Mammary epithelial cell (primary cell): ENCODE measurements at regions not wholly inside any gene's neighbourhood (a gene's known extent, or its start where the extent isn't known, plus 50 kb on each side); places are given as distances from the start of the nearest gene placed in this dataset.

Experiments
- EZH2 ChIP-seq: IDR thresholded peaks from 2 replicates; pipeline ENCODE4 v1.6.1; 2012; ENCODE audit warnings: low read length, inconsistent platforms, borderline replicate concordance
- TF ChIP-seq, protein P1 (sequence below), 2 donors: IDR thresholded peaks in 1 of 2; conservative IDR thresholded peaks in 1 of 2; 2 replicates each; pipeline ENCODE4 v1.5.1; 2011 to 2012; ENCODE audit warnings: inconsistent platforms in 2 of 2, low read length in 2 of 2, mild to moderate bottlenecking in 2 of 2, control low read depth in 1 of 2, low read depth in 1 of 2; ENCODE audit not compliant: insufficient read depth in 1 of 2; ENCODE audit errors: extremely low read depth in 1 of 2

DNA sequence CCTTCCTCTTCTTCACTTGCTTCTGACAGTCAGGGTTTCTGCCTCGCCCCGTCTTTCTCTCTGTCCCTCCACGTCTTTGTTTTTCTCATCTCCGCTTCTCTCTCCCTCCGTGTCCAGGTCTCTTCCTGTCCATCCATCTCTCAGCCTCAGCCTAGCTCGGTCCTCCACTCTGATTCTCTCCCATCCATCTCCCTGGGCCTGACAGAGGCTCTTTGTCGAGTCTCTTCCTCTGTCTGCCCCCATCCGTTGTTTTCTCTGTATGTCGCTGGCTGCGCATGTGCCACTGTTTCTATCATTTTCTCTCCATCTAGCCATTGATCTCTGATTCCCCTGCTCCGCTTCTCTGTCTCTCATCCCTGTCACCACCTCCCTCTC, 328.9 kb upstream of the TBX3 start:
- TF ChIP-seq, protein P1, sequence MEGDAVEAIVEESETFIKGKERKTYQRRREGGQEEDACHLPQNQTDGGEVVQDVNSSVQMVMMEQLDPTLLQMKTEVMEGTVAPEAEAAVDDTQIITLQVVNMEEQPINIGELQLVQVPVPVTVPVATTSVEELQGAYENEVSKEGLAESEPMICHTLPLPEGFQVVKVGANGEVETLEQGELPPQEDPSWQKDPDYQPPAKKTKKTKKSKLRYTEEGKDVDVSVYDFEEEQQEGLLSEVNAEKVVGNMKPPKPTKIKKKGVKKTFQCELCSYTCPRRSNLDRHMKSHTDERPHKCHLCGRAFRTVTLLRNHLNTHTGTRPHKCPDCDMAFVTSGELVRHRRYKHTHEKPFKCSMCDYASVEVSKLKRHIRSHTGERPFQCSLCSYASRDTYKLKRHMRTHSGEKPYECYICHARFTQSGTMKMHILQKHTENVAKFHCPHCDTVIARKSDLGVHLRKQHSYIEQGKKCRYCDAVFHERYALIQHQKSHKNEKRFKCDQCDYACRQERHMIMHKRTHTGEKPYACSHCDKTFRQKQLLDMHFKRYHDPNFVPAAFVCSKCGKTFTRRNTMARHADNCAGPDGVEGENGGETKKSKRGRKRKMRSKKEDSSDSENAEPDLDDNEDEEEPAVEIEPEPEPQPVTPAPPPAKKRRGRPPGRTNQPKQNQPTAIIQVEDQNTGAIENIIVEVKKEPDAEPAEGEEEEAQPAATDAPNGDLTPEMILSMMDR (conservative IDR thresholded peaks at IDR 0.05 in 1 of 2, IDR thresholded peaks at IDR 0.05 in 1 of 2; ENCODE audit: extremely low read depth in 1 of 2, insufficient read depth in 1 of 2, low read depth in 1 of 2, low read length in 2 of 2) = no peak
- TF ChIP-seq EZH2 = no peak
